ENCODE measurements at regions not wholly inside any gene's neighbourhood (a gene's known extent, or its start where the extent isn't known, plus 50 kb on each side); places are given as distances from the start of the nearest gene placed in this dataset.

DNA sequence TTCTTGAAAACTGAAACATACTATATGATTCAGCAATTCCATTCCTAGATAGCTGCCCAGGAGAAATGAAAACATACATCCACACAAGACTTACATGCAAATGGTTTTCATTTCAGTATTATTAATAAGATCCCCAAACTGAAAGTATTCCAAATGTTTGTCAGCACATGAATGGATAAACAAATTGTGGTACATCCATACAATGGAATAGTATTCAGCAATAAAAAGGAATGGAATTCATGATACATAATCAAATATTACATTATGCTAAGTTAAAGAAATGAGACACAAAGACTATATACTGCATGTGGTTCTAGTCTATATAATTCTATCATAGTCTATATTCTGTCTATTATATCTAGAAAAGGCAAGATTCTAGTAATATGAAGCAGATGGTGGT is 152.4 kb upstream of the KIT start:
- CTCF ChIA-PET, result no interaction called here
- POLR2A ChIA-PET, result no interaction called here
- TF ChIP-seq, protein P1, sequence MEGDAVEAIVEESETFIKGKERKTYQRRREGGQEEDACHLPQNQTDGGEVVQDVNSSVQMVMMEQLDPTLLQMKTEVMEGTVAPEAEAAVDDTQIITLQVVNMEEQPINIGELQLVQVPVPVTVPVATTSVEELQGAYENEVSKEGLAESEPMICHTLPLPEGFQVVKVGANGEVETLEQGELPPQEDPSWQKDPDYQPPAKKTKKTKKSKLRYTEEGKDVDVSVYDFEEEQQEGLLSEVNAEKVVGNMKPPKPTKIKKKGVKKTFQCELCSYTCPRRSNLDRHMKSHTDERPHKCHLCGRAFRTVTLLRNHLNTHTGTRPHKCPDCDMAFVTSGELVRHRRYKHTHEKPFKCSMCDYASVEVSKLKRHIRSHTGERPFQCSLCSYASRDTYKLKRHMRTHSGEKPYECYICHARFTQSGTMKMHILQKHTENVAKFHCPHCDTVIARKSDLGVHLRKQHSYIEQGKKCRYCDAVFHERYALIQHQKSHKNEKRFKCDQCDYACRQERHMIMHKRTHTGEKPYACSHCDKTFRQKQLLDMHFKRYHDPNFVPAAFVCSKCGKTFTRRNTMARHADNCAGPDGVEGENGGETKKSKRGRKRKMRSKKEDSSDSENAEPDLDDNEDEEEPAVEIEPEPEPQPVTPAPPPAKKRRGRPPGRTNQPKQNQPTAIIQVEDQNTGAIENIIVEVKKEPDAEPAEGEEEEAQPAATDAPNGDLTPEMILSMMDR (IDR thresholded peaks at IDR 0.05; ENCODE audit: control extremely low read depth, extremely low read depth, low read depth, missing control alignments), result no peak
- no peak for DNase-seq (ENCODE audit: extremely low spot score)

DNA sequence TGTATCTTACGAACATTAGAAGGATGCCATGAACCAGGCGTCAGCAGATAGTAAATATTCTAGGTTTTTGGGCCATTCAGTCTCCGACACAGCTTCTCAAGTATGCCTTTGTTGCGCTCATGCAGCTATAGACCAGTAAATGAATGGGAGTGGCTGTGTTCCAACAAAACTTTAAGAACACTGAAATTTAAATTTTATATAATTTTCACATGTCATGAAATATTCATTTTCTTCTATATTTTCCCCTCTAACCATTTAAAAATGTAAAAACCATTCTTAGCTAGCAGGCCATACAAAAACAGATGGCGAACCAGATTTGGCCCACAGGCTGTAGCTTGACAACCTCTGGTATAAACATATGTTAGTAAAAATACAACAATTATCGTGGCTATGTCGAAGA is 151.8 kb upstream of the KIT start:
- CTCF ChIA-PET, result interaction anchor here (1.7 kb wide), 1 partner anchor 12 kb away, joined by 4 read pairs; no protein-coding TSS in a partner anchor
- POLR2A ChIA-PET, result no interaction called here
- TF ChIP-seq, protein P1 (IDR thresholded peaks at IDR 0.05; ENCODE audit: control extremely low read depth, extremely low read depth, low read depth, missing control alignments), result no peak
- no peak for DNase-seq (ENCODE audit: extremely low spot score)

DNA sequence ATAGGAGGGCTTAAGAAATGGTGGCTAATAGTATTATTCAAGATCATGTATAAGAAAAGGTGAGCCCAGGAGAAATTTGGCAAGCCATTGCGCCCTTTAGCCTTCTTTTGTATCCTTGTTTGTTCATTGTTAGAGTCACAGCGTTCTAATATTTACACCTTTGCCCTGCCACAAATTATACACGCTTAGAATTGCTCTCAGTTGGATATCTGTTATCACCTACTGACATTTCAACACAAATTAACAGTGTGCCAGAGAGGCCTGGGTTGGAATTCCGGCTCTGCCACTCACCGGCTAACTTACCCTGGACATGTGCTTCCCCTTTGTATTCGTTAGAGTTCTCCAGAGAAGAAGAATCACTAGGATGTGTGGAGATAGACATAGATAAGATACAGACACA is 148.7 kb upstream of the KIT start:
- DNase-seq (ENCODE audit: extremely low spot score), result no peak
- ChIA-PET POLR2A (no interaction called here), CTCF (no interaction called here)
- TF ChIP-seq, protein P1 (IDR thresholded peaks at IDR 0.05; ENCODE audit: control extremely low read depth, extremely low read depth, low read depth, missing control alignments), result no peak

DNA sequence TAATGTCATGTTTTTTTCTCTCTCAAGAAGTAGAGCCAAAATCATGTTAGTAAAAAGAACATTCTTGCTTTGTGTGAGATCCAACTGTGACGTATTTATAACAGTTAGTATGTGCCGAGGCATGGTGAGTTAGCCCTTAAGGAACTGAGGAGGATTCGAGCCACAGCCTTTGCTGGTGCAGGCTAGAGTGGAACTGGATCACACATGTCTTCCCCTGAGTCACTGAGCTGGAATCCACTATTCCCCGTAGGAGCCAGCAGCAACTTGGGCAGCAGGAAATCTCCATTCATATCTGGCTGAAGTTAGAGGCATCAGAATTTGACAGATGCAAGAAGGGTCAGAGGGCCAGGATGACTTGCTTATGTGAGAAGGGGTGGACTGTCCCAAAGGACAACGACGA is 144.6 kb upstream of the KIT start:
- ChIA-PET POLR2A (no interaction called here), CTCF (no interaction called here)
- DNase-seq (ENCODE audit: extremely low spot score), result no peak
- TF ChIP-seq, protein P1 (IDR thresholded peaks at IDR 0.05; ENCODE audit: control extremely low read depth, extremely low read depth, low read depth, missing control alignments), result no peak

DNA sequence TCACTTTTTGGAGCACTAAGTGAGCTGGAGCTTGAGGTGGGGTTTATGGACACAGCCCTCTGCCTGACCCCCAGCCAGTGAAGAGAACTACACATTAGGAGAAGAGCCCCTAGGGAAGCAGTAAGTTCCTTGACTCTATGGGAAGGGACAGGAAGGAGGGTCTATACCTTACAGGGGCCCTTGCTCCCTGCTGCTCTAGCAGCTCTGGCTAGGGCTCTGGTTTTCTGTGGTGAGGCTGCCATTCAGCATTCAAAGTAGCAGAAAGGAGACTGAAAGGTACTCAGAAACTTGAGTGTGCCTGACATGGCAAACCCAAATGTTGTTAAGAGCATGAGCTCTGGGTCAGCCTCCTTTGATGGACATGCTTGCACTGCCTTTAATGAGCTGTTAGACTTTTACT is 144.0 kb upstream of the KIT start:
- ChIA-PET CTCF (no interaction called here), POLR2A (no interaction called here)
- no peak for DNase-seq (ENCODE audit: extremely low spot score)

DNA sequence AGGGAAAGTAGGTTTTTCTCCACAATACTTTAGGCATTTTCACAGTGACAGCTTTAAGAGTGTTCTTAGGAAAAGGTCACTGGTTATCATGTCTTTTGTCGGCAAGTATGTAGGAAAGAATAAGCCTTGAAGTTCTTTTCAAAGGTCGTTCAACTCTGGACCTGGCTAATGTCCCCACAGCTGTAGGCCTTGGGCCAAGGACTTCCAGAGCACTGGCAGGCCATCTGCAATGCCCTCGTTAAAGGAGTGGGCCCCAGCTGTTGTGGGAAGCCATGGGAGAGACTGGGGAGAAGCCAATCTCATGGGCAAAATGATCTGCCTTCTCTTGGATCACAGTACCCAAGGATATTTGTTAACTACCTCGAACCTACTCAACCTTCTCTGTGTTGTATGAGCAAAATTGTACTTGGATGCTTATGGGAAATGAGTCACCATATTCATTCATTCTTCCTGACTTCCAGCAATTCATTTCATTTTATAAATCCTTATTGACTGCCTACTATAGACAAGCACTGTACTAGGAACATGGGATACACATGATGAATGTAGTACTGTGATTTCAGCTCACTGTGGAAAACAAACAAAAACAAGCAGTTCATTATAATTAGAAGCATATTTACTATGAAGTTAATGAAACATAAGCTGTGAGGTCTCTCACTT is 141.1 kb upstream of the KIT start:
- TF ChIP-seq, protein P1 (IDR thresholded peaks at IDR 0.05; ENCODE audit: control extremely low read depth, extremely low read depth, low read depth, missing control alignments), result no peak
- CTCF ChIA-PET, result interaction anchor here (1.7 kb wide), 1 partner anchor 10 kb away, joined by 4 read pairs; no protein-coding TSS in a partner anchor
- no peak for DNase-seq (ENCODE audit: extremely low spot score)
- POLR2A ChIA-PET, result no interaction called here

More for the DNA sequence above, 144.0 kb upstream of the KIT start:
- TF ChIP-seq, protein P1 (IDR thresholded peaks at IDR 0.05; ENCODE audit: control extremely low read depth, extremely low read depth, low read depth, missing control alignments), result no peak

All from GM10248 (cell line).